ENCODE measurements at regions not wholly inside any gene's neighbourhood (a gene's known extent, or its start where the extent isn't known, plus 50 kb on each side); places are given as distances from the start of the nearest gene placed in this dataset.
"Not testable (repeated sequence)": the region's sequence is repeated elsewhere in the genome, so short reads cannot be mapped to it uniquely, and the experiment has no call there.

DNA sequence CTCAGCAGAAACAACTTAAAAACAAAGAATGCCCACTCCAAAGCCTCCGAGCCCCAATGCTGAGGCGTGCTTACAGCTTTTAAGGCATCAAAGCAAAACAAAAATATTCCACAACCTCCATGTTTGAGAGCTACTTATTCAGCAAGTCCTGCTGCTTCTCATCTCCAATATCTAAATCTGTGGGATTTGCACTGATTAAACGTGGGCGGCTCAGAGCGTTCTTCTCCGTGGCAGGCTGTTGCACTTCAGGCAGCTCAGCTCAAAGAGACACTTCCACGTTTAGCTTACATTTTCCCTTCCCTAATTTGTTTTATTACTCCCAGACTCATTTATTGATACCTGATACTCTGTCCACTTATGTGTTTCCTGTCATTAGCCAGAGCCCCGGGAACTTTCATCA, 282.6 kb upstream of the MCTP2 start:
- DNase-seq (ENCODE audit: low read depth in 2 of 2) = no peak

GRCh38 chr15:93943586-93943985, 287.8 kb upstream of the MCTP2 start:
- no peak for DNase-seq (ENCODE audit: low read depth in 2 of 2)

GRCh38 chr15:93942269-93942694, 289.1 kb upstream of the MCTP2 start:
- no peak for DNase-seq (ENCODE audit: low read depth in 2 of 2)

DNA sequence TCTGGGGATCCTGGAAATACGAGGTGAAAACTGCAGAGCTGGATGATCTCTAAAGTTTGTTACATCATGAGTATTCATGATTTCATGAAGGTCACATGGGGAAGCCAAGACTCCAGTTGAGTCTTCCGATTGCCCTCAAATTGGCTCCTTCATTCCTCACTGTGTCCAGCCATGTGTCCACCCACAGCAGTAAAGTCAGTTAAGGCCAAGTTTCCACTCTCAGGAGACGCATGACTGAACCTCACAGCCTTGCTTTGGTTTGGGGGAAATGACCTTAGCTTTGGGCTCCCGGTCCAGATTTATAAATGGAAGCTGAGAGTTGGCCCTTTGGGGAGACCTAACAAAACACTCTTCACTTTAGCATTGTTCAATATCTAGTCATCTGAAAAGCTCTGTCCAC, 289.7 kb upstream of the MCTP2 start:
- no peak for DNase-seq (ENCODE audit: low read depth in 2 of 2)

- no peak for DNase-seq (ENCODE audit: low read depth in 2 of 2)
These were observed 291.1 kb upstream of the MCTP2 start for GRCh38 chr15:93940226-93940625.

GRCh38 chr15:93932164-93932776, 299.1 kb upstream of the MCTP2 start:
- no peak for DNase-seq (ENCODE audit: low read depth in 2 of 2)

DNA sequence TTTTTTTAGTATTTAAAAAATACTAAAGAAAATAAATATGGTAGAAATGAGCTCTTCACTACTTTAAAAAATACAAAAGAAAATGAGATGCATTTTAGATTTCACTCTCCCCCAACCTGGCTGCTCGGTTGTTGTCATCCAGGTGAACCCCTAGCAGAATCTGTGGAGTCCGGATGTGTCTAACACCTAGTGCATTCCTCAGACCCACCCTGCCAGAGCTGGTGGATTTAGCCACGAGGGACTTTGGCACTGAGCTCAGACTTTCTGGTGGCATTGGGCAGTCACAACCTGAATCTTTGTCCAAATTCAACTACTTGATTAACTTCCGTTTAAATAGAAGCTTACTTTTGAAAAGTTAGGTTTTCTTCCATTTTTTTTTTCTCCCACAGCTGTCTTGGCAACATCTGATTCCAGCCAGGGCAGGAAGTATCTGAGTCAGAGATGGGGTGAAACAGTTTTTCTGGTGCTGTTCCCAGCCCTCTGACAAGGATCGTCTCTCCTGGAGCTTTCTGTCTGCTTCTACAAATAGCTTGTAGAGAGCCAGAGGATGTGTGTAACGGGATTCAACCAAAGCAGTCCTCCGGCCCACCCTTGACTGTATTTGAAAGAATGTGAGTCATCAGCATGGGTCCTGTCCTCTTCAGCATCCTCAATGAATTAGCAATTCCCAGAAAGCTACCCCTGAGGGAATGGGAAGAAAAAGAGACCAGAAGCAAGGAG, 301.8 kb upstream of the MCTP2 start:
- DNase-seq (ENCODE audit: low read depth in 2 of 2) = no peak

DNA sequence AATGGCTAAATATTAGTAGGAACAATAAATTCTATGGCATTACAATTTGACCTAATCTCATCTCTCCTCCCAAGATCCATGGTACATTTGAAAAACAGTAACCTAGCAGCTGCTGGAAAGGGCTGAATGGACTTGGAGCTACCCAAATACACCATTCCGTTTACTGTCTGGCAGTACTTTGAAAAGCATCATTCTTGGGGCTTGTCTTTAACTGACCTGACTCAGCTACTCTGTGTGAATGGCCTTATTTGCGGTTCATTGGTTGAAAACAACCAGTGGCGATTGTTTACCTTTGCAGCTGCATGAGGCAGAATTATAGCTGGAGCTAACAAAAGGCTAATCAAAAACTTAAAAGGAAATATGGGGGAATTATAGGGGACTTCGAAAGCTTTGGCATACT, 311.2 kb upstream of the MCTP2 start:
- no peak for DNase-seq (ENCODE audit: low read depth in 2 of 2)

- not testable (repeated sequence) for DNase-seq (ENCODE audit: low read depth in 2 of 2)
These were observed 312.6 kb upstream of the MCTP2 start for GRCh38 chr15:93918801-93919200.

DNA sequence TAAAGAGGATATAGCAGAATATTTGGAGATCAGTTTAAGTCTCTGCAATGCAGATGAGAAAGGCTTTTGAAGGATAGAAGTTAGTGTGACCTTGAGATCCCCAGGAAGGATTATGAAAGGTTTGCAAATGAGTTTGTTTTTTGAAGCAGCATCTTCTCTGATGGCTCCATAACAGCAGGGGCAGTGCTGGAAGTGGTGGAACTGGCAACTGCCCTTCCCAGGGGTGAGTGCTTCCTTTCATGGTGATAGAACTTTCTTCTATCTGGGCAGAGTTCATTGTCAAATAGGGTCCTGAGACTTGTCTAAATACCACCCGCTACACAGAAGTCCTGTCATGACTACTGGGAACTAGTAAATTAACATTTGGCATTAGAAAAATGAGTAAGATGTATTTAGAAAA, 314.2 kb upstream of the MCTP2 start:
- no peak for DNase-seq (ENCODE audit: low read depth in 2 of 2)

GRCh38 chr15:93913871-93914270, 317.5 kb upstream of the MCTP2 start:
- DNase-seq (ENCODE audit: low read depth in 2 of 2) = no peak

GRCh38 chr15:93913310-93913709, 318.1 kb upstream of the MCTP2 start:
- no peak for DNase-seq (ENCODE audit: low read depth in 2 of 2)

DNA sequence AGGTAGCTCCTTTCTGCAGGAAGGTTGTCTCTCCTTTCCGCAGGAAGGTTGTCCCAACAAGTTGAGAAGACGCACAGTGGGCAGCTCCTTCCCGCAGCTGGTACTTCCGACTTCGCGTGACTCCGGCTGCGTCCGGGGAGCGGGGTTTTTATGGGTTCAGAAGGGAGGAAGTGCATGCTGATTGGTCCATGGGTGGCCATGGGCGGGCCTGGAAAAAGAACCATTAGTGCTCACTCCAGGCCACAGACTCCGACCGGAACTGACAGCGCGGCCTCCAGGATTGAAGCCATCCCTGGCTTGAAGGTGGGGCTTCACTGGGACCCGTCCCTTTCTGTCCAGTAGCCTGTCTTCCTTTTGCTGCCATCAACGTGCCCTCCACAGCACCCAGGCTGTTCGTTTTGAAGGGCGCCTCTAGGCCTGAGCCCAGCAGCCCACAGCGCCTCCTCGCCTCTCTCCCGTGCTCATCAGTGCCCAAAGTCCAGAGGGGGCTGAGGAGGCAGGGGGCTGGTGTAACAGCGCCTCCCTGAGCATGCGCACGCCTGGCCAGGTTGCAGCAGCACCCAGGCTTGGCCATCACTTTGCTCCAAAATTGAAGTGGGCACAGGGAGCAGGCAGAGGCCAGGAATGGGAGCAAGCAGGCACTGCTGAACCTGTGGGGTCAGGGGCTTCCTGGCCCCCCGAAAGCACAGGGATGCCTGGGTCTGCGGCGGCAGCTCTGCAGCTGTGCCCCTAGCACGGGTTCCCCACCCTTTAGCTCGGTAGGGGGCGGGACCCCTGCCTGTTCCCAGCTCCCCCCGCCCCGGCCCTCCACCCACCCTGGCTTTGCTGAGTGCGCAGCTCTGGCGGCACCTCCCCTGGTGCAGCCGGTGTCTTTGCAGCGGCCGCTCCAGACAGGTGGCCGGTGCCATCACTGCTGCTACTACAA, 330.6 kb upstream of the MCTP2 start:
- no peak for DNase-seq (ENCODE audit: low read depth in 2 of 2)

DNA sequence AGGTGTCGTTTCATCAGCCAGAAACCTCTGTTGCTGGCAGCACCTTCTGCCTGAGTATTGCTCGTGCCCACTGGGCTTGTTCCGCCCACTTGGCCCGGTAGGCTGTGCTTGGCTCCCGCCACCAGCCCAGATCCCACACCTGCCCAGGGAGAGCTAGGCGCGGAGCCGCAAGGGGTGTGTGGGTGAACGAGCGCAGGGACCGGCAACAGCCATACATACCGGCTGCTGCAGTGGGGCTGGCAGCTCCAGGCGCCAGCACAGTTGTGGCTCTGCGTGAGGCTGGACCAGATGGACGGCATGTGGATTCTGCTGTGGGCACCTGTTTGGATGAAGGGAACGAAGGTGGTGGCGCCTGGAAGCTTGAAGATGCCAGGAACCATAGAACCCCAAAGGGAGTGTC, 331.5 kb upstream of the MCTP2 start:
- DNase-seq (ENCODE audit: low read depth in 2 of 2) = no peak

- no peak for DNase-seq (ENCODE audit: low read depth in 2 of 2)
These were observed 334.0 kb upstream of the MCTP2 start for GRCh38 chr15:93897377-93897776.

GRCh38 chr15:93895976-93896770, 335.2 kb upstream of the MCTP2 start:
- DNase-seq (ENCODE audit: low read depth in 2 of 2) = no peak

- no peak for DNase-seq (ENCODE audit: low read depth in 2 of 2)
These were observed 336.8 kb upstream of the MCTP2 start for GRCh38 chr15:93894438-93895036.

GRCh38 chr15:93887151-93887550, 344.2 kb upstream of the MCTP2 start:
- no peak for DNase-seq (ENCODE audit: low read depth in 2 of 2)

DNA sequence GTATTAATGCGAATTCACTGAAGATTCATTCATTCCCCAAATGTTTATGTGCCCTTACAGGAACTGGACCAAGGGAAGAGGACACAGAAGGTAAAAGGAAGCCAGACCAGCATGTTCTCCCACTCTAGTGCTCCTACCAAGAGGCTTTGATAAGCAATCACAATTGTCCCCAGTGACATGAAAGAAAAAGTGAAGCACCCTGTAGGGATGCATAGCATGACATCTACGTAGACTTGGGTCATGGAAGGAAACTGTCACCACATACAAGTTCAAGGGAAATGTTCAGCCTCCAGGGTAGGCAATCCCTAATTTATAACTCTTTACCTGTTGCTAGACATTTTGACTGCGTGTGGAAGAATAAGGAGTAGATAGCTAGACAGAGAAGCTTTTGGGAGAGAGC, 348.6 kb upstream of the MCTP2 start:
- DNase-seq (ENCODE audit: low read depth in 2 of 2) = no peak

DNA sequence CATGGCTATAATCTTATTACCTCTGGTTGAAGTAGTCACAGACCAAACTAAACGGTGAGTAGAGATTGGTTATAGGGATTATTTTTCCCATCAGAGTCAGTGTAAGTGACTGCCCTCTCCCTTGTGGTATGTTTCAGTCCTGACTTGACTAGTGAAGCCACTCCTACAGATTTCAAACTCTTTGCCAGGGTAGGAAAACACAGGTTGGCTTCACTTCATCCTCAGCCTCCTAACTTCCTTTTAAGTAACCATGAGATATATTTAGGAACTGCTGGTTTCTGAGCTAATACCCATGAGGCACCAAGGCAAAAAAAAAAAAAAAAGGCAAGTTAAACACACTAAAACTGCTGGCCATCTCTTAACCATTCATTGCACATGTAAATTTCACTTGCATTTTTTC, 349.2 kb upstream of the MCTP2 start:
- no peak for DNase-seq (ENCODE audit: low read depth in 2 of 2)

DNA sequence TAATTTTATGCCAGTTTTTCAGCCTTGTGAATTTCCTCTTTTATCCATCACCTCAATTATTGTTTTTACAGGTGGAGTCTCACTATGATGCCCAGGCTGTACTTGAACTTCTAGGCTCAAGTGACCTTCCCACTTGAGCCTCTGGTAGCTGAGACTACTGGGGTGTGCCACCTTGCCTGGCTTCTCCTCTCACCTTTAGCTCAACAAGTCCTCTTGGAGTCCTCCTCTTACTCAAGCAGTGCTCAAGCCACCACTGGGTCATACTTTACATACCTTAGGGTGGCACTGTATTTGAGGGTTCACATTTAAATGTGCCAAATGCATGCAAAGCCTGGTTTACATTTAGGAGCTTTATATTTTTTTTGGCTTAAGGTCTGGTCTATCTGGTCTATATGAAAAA, 350.1 kb upstream of the MCTP2 start:
- no peak for DNase-seq (ENCODE audit: low read depth in 2 of 2)
